ENCODE measurements at regions not wholly inside any gene's neighbourhood (a gene's known extent, or its start where the extent isn't known, plus 50 kb on each side); places are given as distances from the start of the nearest gene placed in this dataset.

DNA sequence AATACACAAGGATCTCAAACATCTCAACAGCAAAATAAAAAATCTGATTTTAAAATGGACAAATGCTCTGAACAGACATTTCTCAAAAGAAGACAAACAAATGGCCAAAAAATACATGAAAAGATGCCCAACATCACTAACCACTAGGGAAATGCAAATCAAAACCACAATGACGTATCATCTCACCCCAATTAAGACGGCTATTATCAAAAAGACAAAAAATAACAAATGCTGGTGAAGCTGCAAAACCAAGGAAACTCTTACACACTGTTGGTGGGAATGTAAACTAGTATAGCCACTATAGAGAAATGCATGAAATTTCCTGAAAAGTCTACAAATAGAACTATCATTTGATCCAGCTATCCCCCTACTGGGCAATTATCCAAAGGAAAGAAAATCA is 145.0 kb downstream of the BTG1 start:
- DNase-seq (ENCODE audit: low read depth in 1 of 2, low spot score in 1 of 2): no peak
- H3K4me3 ChIP-seq (replicated peaks; ENCODE audit: insufficient read depth, low read length): no peak overlapping the region
- no peak overlapping the region for H3K27ac ChIP-seq (replicated peaks)
- H3K27me3 ChIP-seq (ENCODE audit: insufficient read depth, poor library complexity, severe bottlenecking): no peaks in the 10 kb centered on the region
- no peak for TF ChIP-seq GABPA (IDR thresholded peaks at IDR 0.05; ENCODE audit: low read depth)
- TF ChIP-seq, protein P1, sequence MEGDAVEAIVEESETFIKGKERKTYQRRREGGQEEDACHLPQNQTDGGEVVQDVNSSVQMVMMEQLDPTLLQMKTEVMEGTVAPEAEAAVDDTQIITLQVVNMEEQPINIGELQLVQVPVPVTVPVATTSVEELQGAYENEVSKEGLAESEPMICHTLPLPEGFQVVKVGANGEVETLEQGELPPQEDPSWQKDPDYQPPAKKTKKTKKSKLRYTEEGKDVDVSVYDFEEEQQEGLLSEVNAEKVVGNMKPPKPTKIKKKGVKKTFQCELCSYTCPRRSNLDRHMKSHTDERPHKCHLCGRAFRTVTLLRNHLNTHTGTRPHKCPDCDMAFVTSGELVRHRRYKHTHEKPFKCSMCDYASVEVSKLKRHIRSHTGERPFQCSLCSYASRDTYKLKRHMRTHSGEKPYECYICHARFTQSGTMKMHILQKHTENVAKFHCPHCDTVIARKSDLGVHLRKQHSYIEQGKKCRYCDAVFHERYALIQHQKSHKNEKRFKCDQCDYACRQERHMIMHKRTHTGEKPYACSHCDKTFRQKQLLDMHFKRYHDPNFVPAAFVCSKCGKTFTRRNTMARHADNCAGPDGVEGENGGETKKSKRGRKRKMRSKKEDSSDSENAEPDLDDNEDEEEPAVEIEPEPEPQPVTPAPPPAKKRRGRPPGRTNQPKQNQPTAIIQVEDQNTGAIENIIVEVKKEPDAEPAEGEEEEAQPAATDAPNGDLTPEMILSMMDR (IDR thresholded peaks at IDR 0.05; ENCODE audit: insufficient read depth, low read length): no peak
- TF ChIP-seq SPI1 (IDR thresholded peaks at IDR 0.05; ENCODE audit: borderline replicate concordance, low read depth): no peak
- TF ChIP-seq, protein P2, sequence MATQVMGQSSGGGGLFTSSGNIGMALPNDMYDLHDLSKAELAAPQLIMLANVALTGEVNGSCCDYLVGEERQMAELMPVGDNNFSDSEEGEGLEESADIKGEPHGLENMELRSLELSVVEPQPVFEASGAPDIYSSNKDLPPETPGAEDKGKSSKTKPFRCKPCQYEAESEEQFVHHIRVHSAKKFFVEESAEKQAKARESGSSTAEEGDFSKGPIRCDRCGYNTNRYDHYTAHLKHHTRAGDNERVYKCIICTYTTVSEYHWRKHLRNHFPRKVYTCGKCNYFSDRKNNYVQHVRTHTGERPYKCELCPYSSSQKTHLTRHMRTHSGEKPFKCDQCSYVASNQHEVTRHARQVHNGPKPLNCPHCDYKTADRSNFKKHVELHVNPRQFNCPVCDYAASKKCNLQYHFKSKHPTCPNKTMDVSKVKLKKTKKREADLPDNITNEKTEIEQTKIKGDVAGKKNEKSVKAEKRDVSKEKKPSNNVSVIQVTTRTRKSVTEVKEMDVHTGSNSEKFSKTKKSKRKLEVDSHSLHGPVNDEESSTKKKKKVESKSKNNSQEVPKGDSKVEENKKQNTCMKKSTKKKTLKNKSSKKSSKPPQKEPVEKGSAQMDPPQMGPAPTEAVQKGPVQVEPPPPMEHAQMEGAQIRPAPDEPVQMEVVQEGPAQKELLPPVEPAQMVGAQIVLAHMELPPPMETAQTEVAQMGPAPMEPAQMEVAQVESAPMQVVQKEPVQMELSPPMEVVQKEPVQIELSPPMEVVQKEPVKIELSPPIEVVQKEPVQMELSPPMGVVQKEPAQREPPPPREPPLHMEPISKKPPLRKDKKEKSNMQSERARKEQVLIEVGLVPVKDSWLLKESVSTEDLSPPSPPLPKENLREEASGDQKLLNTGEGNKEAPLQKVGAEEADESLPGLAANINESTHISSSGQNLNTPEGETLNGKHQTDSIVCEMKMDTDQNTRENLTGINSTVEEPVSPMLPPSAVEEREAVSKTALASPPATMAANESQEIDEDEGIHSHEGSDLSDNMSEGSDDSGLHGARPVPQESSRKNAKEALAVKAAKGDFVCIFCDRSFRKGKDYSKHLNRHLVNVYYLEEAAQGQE (IDR thresholded peaks at IDR 0.05; ENCODE audit: insufficient replicate concordance, low read depth): no peak
- no peak for TF ChIP-seq POLR2AphosphoS5 (IDR thresholded peaks at IDR 0.05; ENCODE audit: low read depth)

- H3K27me3 ChIP-seq (ENCODE audit: insufficient read depth, poor library complexity, severe bottlenecking): no peaks in the 10 kb centered on the region
- no peak overlapping the region for H3K27ac ChIP-seq (replicated peaks)
- TF ChIP-seq GABPA (IDR thresholded peaks at IDR 0.05; ENCODE audit: low read depth) (no peak), POLR2AphosphoS5 (IDR thresholded peaks at IDR 0.05; ENCODE audit: low read depth) (no peak), SPI1 (IDR thresholded peaks at IDR 0.05; ENCODE audit: borderline replicate concordance, low read depth) (no peak)
- TF ChIP-seq, protein P1 (IDR thresholded peaks at IDR 0.05; ENCODE audit: insufficient read depth, low read length): no peak
- TF ChIP-seq, protein P2 (IDR thresholded peaks at IDR 0.05; ENCODE audit: insufficient replicate concordance, low read depth): no peak
Measured at GRCh38 chr12:91999823-92000222, 145.8 kb downstream of the BTG1 start.

GRCh38 chr12:91998316-91998715 is 147.3 kb downstream of the BTG1 start:
- DNase-seq (ENCODE audit: low read depth in 1 of 2, low spot score in 1 of 2): no peak
- Histone ChIP-seq H3K4me3 (replicated peaks; ENCODE audit: insufficient read depth, low read length) (no peak overlapping the region), H3K27ac (replicated peaks) (no peak overlapping the region), H3K27me3 (ENCODE audit: insufficient read depth, poor library complexity, severe bottlenecking) (no peaks in the 10 kb centered on the region)
- TF ChIP-seq, protein P1 (IDR thresholded peaks at IDR 0.05; ENCODE audit: insufficient read depth, low read length): no peak
- TF ChIP-seq GABPA (IDR thresholded peaks at IDR 0.05; ENCODE audit: low read depth) (no peak), POLR2AphosphoS5 (IDR thresholded peaks at IDR 0.05; ENCODE audit: low read depth) (no peak), SPI1 (IDR thresholded peaks at IDR 0.05; ENCODE audit: borderline replicate concordance, low read depth) (no peak)
- TF ChIP-seq, protein P2 (IDR thresholded peaks at IDR 0.05; ENCODE audit: insufficient replicate concordance, low read depth): no peak

More at GRCh38 chr12:91999823-92000222, 145.8 kb downstream of the BTG1 start:
- DNase-seq (ENCODE audit: low read depth in 1 of 2, low spot score in 1 of 2): no peak
- no peak overlapping the region for H3K4me3 ChIP-seq (replicated peaks; ENCODE audit: insufficient read depth, low read length)
